KBM-7 (cell line): ENCODE measurements at regions not wholly inside any gene's neighbourhood (a gene's known extent, or its start where the extent isn't known, plus 50 kb on each side); places are given as distances from the start of the nearest gene placed in this dataset.
"Not testable (repeated sequence)": the region's sequence is repeated elsewhere in the genome, so short reads cannot be mapped to it uniquely, and the experiment has no call there.

Experiments used
- DNase-seq: peaks from one replicate; pipeline ENCODE4 v3.0.0-alpha.2; 2015
- in situ Hi-C: fragments of 300-500 bp; cut with MboI; formaldehyde crosslinking; loops from 2 replicates; pipeline ENCODE4 v1.14.3; 2020; ENCODE audit warnings: low sequenced_read_pairs, low pct_unique_long_range_greater_than_20kb, mixed read lengths

- in situ Hi-C loops, result no loop called here
- DNase-seq, result no peak
These were observed 127.6 kb upstream of the SPATA12 start for GRCh38 chr3:56932866-56933265.

GRCh38 chr3:56931836-56932235 lies 128.6 kb upstream of the SPATA12 start:
- no peak for DNase-seq
- in situ Hi-C loops, result no loop called here

- in situ Hi-C loops, result no loop called here
- DNase-seq, result no peak
These were observed 129.0 kb upstream of the ARHGEF3 start for GRCh38 chr3:56930706-56931105.

GRCh38 chr3:56929809-56930615 lies 128.3 kb upstream of the ARHGEF3 start:
- no peak for DNase-seq
- in situ Hi-C loops, result no loop called here

- no peak for DNase-seq
- in situ Hi-C loops, result no loop called here
These were observed 126.8 kb upstream of the ARHGEF3 start for GRCh38 chr3:56928379-56929068.

- in situ Hi-C loops, result no loop called here
- no peak for DNase-seq
These were observed 126.1 kb upstream of the ARHGEF3 start for GRCh38 chr3:56927855-56928254.

GRCh38 chr3:56926947-56927282 lies 125.2 kb upstream of the ARHGEF3 start:
- DNase-seq, result no peak
- in situ Hi-C loops, result no loop called here

- in situ Hi-C loops, result no loop called here
- DNase-seq, result no peak
These were observed 124.6 kb upstream of the ARHGEF3 start for GRCh38 chr3:56926243-56926946.

GRCh38 chr3:56924700-56925099 lies 123.0 kb upstream of the ARHGEF3 start:
- DNase-seq, in situ Hi-C loops: not testable (repeated sequence)

- no peak for DNase-seq
- in situ Hi-C loops, result no loop called here
These were observed 121.9 kb upstream of the ARHGEF3 start for GRCh38 chr3:56923526-56924224.

GRCh38 chr3:56921573-56922453 lies 120.1 kb upstream of the ARHGEF3 start:
- no peak for DNase-seq
- in situ Hi-C loops, result no loop called here

- in situ Hi-C loops, result no loop called here
- DNase-seq, result no peak
These were observed 118.0 kb upstream of the ARHGEF3 start for GRCh38 chr3:56919797-56920195.

GRCh38 chr3:56919137-56919796 lies 117.5 kb upstream of the ARHGEF3 start:
- no peak for DNase-seq
- in situ Hi-C loops, result no loop called here

GRCh38 chr3:56918111-56918568 lies 116.4 kb upstream of the ARHGEF3 start:
- peak; percentile 62 for DNase-seq
- in situ Hi-C loops, result no loop called here

GRCh38 chr3:56917361-56918110 lies 115.8 kb upstream of the ARHGEF3 start:
- DNase-seq, result no peak
- in situ Hi-C loops, result no loop called here

GRCh38 chr3:56916716-56917360 lies 115.1 kb upstream of the ARHGEF3 start:
- no peak for DNase-seq
- in situ Hi-C loops, result no loop called here

- in situ Hi-C loops, result no loop called here
- peak; percentile 74 for DNase-seq
These were observed 114.3 kb upstream of the ARHGEF3 start for GRCh38 chr3:56915966-56916586.
